GM19099 (cell line): ENCODE measurements at regions not wholly inside any gene's neighbourhood (a gene's known extent, or its start where the extent isn't known, plus 50 kb on each side); places are given as distances from the start of the nearest gene placed in this dataset.

ENCODE experiments used
- POLR2A ChIP-seq: IDR thresholded peaks from 3 replicates; pipeline ENCODE4 v1.6.1; 2011; ENCODE audit warnings: low read depth; ENCODE audit not compliant: insufficient read length; ENCODE audit errors: extremely low read depth

DNA sequence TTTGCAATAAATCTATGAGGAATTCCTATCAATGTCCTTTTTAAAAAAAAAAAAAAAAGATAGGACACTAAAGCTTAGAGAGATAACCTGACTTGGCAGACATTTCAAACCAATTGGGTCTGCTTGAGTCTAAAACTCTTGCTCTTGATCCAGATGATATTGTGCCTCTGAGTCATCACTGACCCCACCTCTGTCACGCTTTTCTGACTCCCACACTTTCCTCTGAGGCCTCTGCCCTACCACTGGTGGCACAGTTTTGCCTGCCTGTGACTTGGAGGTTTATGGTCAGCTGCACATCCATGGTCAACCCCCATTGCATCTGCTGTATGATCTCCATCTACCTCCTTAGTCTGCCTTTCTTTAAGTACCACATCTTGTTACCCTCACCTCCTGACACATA lies 328.7 kb downstream of the SPRY2 start:
- no peak for TF ChIP-seq POLR2A

DNA sequence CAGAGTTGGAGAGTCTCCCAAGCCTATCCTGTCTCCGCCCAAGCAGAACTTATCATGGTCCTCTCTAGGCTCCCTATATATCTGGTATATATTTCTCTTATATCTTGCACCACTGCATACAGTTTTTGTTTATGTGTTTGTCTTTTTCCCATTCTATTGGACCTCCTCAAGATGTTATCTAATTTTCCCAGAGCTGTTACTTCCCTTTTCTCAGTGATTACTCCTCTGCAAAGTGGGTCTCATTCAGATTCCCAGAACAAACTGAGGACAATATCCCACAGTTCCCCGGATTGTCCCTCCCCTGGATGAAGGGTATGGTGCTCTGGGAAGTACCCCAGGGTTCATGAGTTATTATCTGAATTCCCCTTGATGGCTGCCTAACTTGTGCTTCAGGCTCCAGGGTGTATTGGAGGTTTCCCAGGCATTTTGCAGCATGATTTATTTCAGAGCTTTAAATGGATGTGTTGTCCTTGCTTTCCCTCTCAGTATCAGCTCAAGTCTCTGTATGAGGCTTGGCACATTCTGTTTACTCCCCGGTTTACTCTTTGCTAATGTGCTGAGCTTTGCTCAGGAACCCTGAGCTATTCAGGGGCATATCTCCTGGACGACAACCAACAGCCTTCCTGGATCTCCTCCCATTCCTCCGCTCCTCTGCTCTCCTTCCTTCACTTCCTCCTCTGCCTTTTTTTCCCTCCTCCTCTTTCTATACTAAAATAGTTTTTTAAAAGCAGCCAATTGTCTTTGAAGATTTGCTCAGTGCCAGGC lies 329.3 kb downstream of the SPRY2 start:
- TF ChIP-seq POLR2A = no peak

DNA sequence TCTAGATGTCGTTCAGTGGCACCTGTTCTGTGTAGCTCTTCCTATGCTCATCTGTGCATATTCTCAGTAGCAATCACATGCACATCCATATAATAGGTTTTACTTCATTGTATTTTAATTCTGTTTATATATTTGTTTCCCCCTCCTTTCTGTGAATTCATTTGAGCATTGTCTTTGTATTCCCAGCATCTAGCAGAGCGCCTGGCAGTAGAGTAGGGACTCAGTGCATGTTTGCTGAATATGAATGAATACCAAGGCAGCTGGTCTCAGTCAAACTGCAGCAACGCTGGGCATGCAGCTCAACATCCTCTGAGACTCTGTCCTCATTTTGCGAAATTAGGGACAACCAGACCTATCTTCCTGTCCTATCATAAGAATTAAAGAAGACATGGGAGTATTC lies 330.1 kb downstream of the SPRY2 start:
- no peak for TF ChIP-seq POLR2A

DNA sequence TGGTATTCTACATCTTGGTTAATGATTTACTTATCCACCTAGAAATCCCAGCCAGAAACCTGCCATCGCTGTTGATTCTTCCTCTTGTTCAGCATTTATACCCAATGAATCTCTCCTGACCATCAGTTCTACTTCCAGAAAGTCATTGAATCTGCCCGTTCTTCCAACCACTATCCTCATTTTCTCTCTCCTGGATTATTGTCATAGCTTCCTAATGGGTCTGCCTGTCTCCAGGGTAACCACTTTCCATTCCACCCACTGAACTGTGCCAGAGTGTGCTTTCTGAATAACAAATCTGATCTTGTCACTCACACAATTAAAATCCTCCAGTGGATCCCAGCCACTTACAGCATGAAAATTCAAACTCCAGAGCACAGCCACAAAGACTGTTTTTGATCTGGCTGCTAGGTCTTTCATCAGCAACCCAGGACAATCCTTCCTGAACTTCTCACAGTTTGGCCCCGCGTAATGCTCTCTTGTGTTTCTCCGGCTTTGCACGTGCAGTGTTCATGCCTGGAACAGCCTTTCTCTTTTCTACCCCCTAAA lies 330.6 kb downstream of the SPRY2 start:
- no peak for TF ChIP-seq POLR2A

DNA sequence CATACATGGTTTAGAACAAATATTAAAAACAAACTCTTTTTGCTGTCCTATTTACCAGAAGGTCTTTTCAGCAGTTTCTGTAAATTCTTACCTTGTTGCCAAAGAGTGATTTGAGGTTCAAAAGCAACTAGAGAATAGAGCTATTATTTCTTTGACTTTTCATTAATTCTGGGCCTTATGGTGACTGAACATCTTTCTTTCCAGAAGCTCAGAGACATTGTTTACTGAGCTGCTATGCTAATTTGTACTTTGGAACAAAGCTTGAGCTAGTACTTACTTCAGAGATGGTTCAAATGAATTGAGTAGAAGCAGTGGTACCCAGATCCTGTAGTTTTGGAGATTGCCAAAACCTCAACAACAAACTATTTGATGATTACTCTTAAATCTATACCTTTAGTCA lies 331.2 kb downstream of the SPRY2 start:
- TF ChIP-seq POLR2A = no peak

DNA sequence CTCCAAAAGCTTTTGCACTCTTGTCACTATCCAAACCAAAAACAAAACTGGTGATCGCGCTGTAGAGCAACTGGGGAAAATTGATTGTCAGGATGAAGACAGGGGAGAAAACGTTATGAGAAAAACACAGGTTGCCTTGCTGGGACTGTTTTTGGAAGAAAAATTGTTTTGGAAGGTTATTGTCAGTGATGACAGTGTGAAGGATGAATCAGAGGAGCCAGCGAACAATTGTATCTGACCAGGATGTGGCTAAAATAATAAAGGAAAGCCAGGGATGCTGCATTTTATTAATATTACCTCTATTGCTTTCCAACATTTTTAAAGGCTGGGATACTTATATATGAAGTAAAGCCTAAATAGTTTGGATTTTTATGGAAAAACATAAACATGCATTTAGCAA lies 334.0 kb downstream of the SPRY2 start:
- no peak for TF ChIP-seq POLR2A

DNA sequence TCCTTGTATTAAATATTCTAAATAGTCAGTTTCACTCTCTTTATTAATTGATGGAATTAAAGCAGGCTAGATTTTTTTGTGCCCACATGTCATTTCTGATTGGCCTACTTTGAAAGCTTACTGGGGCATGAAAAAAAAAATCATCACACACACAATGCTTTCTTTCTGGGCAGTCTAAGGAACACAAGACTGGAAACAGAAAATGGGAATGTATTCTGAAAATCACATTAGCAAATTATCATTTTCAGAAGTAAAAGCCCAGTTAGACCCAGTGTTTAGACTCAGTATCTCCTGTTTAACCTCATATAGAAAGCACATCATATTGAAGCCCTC lies 339.4 kb downstream of the SPRY2 start:
- no peak for TF ChIP-seq POLR2A

DNA sequence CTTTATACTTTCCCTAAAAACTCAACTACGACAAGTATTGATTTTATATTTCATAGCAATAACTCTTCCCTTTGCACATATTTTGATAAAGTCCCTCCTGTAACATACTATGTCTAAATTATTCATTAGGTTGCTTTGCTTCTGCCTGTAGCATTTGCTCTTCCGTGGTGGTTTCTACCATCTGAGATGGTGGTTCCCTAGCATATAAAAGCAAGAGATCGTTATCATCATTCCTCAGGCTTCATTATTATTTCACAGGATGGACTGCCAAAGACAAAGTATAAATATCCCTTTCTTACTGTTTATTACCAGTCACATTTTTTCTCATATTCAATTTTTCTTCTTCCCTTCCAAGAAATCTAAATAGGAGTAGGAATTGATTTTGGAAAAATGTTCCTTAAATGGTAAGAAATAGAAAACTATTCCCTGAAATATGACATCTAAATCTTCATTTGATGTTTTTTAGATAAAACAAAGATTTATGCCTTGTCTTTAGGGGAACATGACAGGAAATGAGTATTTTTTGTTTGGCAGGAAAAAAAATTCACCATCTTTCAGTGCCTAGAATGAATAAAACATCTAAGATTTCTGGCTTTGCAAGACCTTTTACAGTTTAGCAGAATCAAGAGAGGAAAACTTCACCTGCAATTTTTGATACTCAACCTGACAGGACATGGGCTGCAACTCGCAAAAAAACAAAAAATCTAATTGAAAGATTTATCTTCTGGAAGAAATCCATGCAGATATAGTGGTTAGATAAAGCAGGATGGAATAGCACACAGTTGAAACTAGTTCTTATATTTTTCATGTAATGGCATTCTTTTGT lies 340.0 kb downstream of the SPRY2 start:
- no peak for TF ChIP-seq POLR2A

DNA sequence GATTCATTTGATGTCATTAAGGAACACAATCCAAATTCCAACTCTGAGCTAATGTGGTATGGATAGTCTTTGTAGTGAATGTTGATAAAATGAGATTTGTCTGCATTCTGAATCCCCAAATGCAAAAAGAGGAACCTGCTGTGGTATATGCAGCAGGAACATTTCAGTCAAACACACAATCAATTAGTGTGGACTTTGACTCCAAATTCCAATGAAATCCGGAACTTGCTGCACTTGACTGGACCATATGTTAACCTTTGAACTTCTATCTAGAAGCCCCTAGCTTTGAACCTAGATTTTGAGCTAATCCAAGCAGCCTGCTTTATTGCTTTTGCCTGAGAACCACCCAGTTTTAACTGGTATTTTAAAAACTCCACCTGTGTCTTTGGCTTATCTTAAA lies 341.3 kb downstream of the SPRY2 start:
- TF ChIP-seq POLR2A = no peak

DNA sequence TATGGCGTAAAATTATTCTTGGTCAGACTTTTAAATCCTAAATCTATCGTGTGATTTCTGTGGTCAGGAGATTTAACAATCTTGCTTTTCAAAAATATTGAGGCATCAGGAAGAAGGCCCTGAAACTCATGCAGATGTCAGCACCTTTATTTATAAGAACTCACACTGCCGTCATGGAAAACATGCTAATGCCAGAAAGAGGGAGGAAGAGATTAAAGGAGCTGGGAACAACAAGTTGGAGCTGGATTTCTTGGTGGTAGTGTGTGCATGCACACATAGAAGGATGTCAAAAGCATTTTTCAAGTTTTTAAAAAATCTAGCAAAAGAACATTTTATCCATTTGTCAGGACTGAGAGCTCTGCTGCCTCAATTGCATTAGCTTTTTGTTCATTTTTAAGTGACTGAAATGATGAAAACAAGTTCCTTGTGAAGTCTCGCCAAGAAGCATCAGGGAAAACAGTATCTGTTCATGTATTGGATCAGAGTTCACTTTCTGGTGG lies 342.5 kb downstream of the SPRY2 start:
- no peak for TF ChIP-seq POLR2A

DNA sequence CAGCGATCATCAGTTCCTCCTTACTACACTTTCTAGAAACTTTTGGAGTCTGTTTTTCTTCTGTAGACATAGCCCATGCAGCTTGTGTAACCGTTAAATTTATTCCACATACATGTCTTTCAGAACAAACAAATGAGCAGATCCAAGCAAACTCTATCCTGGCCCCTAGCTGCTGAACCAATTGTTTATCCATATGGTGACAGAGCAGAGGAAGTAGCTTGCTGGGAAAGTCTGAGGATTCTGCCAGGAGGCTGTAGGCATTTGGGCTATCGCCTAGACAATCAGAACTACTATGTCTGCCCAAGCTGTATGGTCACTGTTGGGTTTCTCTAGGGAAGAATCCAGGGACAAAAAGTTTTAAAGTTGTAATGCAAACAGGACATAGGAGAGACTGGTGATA lies 343.7 kb downstream of the SPRY2 start:
- TF ChIP-seq POLR2A = no peak

DNA sequence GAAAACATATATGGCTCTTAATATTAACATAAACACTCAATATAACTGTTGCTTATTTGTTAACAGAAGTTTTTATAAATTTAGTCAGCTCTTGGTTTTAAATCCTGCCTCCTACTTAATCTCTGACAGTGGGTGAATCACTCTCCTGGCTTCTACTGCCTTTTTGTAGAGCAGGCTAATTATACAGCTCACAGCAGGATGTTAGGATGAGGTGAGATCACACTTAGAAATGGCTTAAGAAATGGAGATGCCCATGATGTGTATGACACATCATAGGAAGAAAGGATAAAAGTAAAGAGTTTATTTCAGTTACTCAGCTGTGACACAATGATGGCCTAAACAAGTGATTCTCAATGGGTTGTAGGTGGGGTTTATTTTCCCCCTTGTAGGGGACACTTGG lies 345.6 kb downstream of the SPRY2 start:
- no peak for TF ChIP-seq POLR2A

DNA sequence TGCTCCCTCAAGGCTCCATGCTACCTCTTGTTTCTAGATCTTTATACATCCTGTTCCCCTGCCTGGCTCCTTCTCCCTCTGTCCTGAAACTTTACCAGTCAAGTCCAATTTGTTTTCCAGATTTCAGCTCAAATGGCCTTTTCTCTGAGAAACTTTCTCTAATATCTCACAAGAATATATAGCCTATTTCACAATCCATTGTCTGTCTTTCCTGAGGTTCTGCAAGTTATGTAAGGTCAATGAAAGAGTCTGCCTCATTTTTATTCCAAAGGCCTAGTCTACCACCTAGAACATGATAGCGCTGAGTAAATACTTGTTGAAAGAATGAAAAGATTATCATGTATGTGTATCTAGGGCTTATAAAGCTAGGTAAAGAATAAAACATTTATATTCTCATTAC lies 348.8 kb downstream of the SPRY2 start:
- TF ChIP-seq POLR2A = no peak

DNA sequence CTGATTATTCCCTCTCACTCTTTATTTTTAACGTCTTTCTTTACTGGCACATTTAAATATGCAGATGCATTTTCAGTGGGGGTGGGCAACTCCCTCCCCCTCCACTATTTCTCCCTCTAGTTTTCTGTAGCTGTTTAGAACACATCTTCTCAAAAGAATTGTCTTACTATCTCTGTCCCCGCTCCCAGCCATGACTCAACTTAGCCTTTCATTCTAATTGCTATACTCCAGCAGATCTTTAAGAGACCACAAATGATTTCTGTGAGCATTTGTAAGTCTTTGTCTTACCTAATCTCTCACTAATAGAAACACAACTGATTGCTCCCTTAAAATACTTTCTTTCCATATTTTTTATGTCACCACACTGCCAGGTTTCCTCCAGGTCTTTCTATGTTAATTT lies 350.9 kb downstream of the SPRY2 start:
- TF ChIP-seq POLR2A = no peak

DNA sequence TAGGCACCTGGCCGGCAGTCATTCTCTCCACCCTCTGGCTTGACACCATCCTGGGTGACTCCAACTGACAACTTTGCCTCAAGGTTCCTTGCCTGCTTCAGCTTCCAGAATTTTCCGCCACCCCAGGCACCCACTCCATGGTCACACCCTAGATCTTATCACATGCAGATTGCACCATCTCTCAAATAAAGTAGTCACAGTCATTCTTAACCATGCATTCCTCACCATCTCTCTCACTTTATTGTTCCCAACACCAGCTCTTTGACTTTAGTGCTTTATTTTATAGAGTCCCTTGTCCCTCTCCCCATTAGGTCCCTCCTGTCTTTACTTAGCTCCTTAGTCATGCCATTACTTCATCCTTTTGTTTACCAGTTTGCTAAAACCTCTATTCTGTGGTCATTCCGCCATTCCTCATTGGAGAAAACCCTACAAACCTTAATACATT lies 351.7 kb downstream of the SPRY2 start:
- TF ChIP-seq POLR2A = no peak

DNA sequence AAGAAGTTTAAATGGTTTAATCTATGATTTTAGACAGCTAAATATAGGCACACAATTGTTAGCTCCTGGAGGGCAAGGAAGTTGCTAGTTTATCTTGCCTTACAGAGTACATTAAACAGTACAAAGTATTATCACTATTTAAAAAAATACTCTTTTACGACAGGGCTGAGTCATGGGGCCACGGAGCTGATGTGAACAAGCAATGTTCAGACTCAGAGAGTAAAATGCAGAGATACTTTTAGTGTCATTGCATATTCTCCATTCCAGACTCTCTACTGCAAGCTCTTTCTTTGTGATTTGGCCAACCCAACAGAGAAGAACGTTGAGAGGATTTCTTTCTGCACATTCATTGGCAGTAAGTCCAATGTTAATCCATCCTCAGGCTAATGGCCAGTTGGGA lies 352.4 kb downstream of the SPRY2 start:
- no peak for TF ChIP-seq POLR2A
